ENCODE measurements at regions not wholly inside any gene's neighbourhood (a gene's known extent, or its start where the extent isn't known, plus 50 kb on each side); places are given as distances from the start of the nearest gene placed in this dataset.

GRCh38 chr2:128681507-128681906 lies 362.8 kb upstream of the HS6ST1 start:
- no peak overlapping the region for H3K9ac ChIP-seq (ENCODE audit: low read depth in 1 of 2, low read length in 2 of 2)
- TF ChIP-seq HNF4G (IDR thresholded peaks at IDR 0.05), result no peak
- no peak for TF ChIP-seq EGR1 (IDR thresholded peaks at IDR 0.05; ENCODE audit: low read depth in 2 of 2)
- no peak for TF ChIP-seq MAX (IDR thresholded peaks at IDR 0.05)
- TF ChIP-seq JUND (IDR thresholded peaks at IDR 0.05), result no peak
- TF ChIP-seq HNF4A (conservative IDR thresholded peaks at IDR 0.05), result no peak
- no peak for TF ChIP-seq RAD21 (IDR thresholded peaks at IDR 0.05)
- no peak for TF ChIP-seq TAF1 (conservative IDR thresholded peaks at IDR 0.05)
- TF ChIP-seq FOXA2 (IDR thresholded peaks at IDR 0.05), result no peak
- TF ChIP-seq ATF3 (IDR thresholded peaks at IDR 0.05), result no peak
- TF ChIP-seq, protein P1, sequence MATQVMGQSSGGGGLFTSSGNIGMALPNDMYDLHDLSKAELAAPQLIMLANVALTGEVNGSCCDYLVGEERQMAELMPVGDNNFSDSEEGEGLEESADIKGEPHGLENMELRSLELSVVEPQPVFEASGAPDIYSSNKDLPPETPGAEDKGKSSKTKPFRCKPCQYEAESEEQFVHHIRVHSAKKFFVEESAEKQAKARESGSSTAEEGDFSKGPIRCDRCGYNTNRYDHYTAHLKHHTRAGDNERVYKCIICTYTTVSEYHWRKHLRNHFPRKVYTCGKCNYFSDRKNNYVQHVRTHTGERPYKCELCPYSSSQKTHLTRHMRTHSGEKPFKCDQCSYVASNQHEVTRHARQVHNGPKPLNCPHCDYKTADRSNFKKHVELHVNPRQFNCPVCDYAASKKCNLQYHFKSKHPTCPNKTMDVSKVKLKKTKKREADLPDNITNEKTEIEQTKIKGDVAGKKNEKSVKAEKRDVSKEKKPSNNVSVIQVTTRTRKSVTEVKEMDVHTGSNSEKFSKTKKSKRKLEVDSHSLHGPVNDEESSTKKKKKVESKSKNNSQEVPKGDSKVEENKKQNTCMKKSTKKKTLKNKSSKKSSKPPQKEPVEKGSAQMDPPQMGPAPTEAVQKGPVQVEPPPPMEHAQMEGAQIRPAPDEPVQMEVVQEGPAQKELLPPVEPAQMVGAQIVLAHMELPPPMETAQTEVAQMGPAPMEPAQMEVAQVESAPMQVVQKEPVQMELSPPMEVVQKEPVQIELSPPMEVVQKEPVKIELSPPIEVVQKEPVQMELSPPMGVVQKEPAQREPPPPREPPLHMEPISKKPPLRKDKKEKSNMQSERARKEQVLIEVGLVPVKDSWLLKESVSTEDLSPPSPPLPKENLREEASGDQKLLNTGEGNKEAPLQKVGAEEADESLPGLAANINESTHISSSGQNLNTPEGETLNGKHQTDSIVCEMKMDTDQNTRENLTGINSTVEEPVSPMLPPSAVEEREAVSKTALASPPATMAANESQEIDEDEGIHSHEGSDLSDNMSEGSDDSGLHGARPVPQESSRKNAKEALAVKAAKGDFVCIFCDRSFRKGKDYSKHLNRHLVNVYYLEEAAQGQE (IDR thresholded peaks at IDR 0.05), result no peak
- TF ChIP-seq YY1 (IDR thresholded peaks at IDR 0.05), result no peak
- H3K27ac ChIP-seq (ENCODE audit: low read depth in 1 of 2, low read length in 2 of 2), result no peak overlapping the region
- H3K4me3 ChIP-seq (ENCODE audit: low read depth in 1 of 3, low read length in 3 of 3), result no peak overlapping the region
- 54% methylated on average over 5 of the region's 5 CpGs for WGBS
- H3K9me3 ChIP-seq (ENCODE audit: control insufficient read depth in 4 of 4, low read length in 3 of 4), result no peaks in the 10 kb centered on the region
- H3K27me3 ChIP-seq (ENCODE audit: control insufficient read depth in 4 of 4, insufficient read depth in 4 of 4, low read length in 3 of 4), result no peaks in the 10 kb centered on the region
- DNase-seq (ENCODE audit: low spot score), result no peak
- H3K4me1 ChIP-seq (ENCODE audit: control insufficient read depth in 4 of 4, insufficient read depth in 4 of 4, low read length in 3 of 4), result no peaks in the 10 kb centered on the region
- H3K36me3 ChIP-seq (ENCODE audit: control insufficient read depth in 4 of 4, insufficient read depth in 3 of 4, low read depth in 1 of 4, low read length in 3 of 4), result no peaks in the 10 kb centered on the region

GRCh38 chr2:128682266-128682665 lies 363.6 kb upstream of the HS6ST1 start:
- H3K4me1 ChIP-seq (ENCODE audit: control insufficient read depth in 4 of 4, insufficient read depth in 4 of 4, low read length in 3 of 4), result no peaks in the 10 kb centered on the region
- H3K36me3 ChIP-seq (ENCODE audit: control insufficient read depth in 4 of 4, insufficient read depth in 3 of 4, low read depth in 1 of 4, low read length in 3 of 4), result no peaks in the 10 kb centered on the region
- H3K9me3 ChIP-seq (ENCODE audit: control insufficient read depth in 4 of 4, low read length in 3 of 4), result no peaks in the 10 kb centered on the region
- no peak overlapping the region for H3K9ac ChIP-seq (ENCODE audit: low read depth in 1 of 2, low read length in 2 of 2)
- no peak overlapping the region for H3K4me3 ChIP-seq (ENCODE audit: low read depth in 1 of 3, low read length in 3 of 3)
- H3K27me3 ChIP-seq (ENCODE audit: control insufficient read depth in 4 of 4, insufficient read depth in 4 of 4, low read length in 3 of 4), result no peaks in the 10 kb centered on the region
- DNase-seq (ENCODE audit: low spot score), result no peak
- TF ChIP-seq GABPA (IDR thresholded peaks at IDR 0.05 in 1 of 2, conservative IDR thresholded peaks at IDR 0.05 in 1 of 2) (no peak), EGR1 (IDR thresholded peaks at IDR 0.05; ENCODE audit: low read depth in 2 of 2) (no peak), ATF3 (IDR thresholded peaks at IDR 0.05) (no peak), FOXA2 (IDR thresholded peaks at IDR 0.05) (no peak), FOXA1 (IDR thresholded peaks at IDR 0.05) (no peak), SP1 (IDR thresholded peaks at IDR 0.05) (no peak), NR2F2 (IDR thresholded peaks at IDR 0.05) (no peak), RXRA (IDR thresholded peaks at IDR 0.05) (no peak), RAD21 (IDR thresholded peaks at IDR 0.05) (no peak), TAF1 (conservative IDR thresholded peaks at IDR 0.05) (no peak), JUND (IDR thresholded peaks at IDR 0.05) (no peak), CTCF (IDR thresholded peaks at IDR 0.05; ENCODE audit: low read depth, low read length, missing input control) (no peak), MAX (IDR thresholded peaks at IDR 0.05) (no peak), HNF4G (IDR thresholded peaks at IDR 0.05) (no peak)
- TF ChIP-seq, protein P2, sequence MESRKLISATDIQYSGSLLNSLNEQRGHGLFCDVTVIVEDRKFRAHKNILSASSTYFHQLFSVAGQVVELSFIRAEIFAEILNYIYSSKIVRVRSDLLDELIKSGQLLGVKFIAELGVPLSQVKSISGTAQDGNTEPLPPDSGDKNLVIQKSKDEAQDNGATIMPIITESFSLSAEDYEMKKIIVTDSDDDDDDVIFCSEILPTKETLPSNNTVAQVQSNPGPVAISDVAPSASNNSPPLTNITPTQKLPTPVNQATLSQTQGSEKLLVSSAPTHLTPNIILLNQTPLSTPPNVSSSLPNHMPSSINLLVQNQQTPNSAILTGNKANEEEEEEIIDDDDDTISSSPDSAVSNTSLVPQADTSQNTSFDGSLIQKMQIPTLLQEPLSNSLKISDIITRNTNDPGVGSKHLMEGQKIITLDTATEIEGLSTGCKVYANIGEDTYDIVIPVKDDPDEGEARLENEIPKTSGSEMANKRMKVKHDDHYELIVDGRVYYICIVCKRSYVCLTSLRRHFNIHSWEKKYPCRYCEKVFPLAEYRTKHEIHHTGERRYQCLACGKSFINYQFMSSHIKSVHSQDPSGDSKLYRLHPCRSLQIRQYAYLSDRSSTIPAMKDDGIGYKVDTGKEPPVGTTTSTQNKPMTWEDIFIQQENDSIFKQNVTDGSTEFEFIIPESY (IDR thresholded peaks at IDR 0.05), result no peak
- WGBS, result 89% methylated on average over 7 of the region's 7 CpGs
- no peak overlapping the region for H3K27ac ChIP-seq (ENCODE audit: low read depth in 1 of 2, low read length in 2 of 2)

Measured in liver (tissue), 8 donors.